Endothelial cell of umbilical vein (primary cell): ENCODE measurements at regions not wholly inside any gene's neighbourhood (a gene's known extent, or its start where the extent isn't known, plus 50 kb on each side); places are given as distances from the start of the nearest gene placed in this dataset.

Experiments used
- BruUV-seq: library from RNA; stranded (reverse); fragments of 400-500 nt; replicated peaks from 2 replicates; lab custom pipeline; 2021; lab: Mats Ljungman, UMichigan
- CTCF ChIA-PET: fragments of 300-600, 350-600 bp; sonication (Branson Sonifier 250); formaldehyde crosslinking; loops from one replicate; lab custom pipeline; 2021; ENCODE audit warnings: antibody characterized with exemption, inconsistent platforms; lab: Charles Lee
- POLR2A ChIA-PET: fragments of 300-600, 350-600 bp; sonication (Branson Sonifier 250); formaldehyde crosslinking; loops from one replicate; lab custom pipeline; 2021; ENCODE audit warnings: antibody characterized with exemption, inconsistent platforms; lab: Charles Lee
- DNase-seq: peaks from one replicate; pipeline ENCODE4 v3.0.0-alpha.2; 2011; ENCODE audit warnings: low read depth, low spot score
- FAIRE-seq: peaks from 2 replicates; lab custom pipeline; 2011; peaks lifted over from hg19 to GRCh38; lab: Jason Lieb, UNC
- H2AFZ ChIP-seq: 2 replicates; pipeline ENCODE4 v1.6.0; 2012; ENCODE audit warnings: low read depth, low read length, control low read depth, inconsistent platforms
- H3K27ac ChIP-seq: 2 replicates; pipeline ENCODE4 v1.5.1; 2011; ENCODE audit warnings: low read depth, mild to moderate bottlenecking, control low read depth, low read length, moderate library complexity; ENCODE audit not compliant: insufficient read depth
- H3K27me3 ChIP-seq, 2 experiments: 2 replicates each; pipeline versions ENCODE4 v1.6.0 to v1.6.1; 2011; ENCODE audit warnings: low read length in 2 of 2, mixed read lengths in 1 of 2; ENCODE audit not compliant: control insufficient read depth in 2 of 2, insufficient read depth in 2 of 2
- H3K36me3 ChIP-seq, 2 experiments: 2 replicates in 1 of 2; 3 replicates in 1 of 2; pipeline ENCODE4 v1.5.1; 2011; ENCODE audit warnings: low read length in 2 of 2, mild to moderate bottlenecking in 1 of 2, moderate library complexity in 1 of 2; ENCODE audit not compliant: control insufficient read depth in 2 of 2, insufficient read depth in 2 of 2; ENCODE audit errors: extremely low read depth in 1 of 2
- H3K4me1 ChIP-seq: 3 replicates; pipeline ENCODE4 v1.5.1; 2011; ENCODE audit warnings: mild to moderate bottlenecking, low read length; ENCODE audit not compliant: control insufficient read depth, insufficient read depth; ENCODE audit errors: extremely low read depth
- H3K4me2 ChIP-seq: 2 replicates; pipeline ENCODE4 v1.6.1; 2011; ENCODE audit warnings: low read length, control low read depth, mixed read lengths; ENCODE audit not compliant: insufficient read depth
- H3K4me3 ChIP-seq, 3 experiments: fragments of 200-600 bp in 1 of 3; sonication (generic), shearing (Covaris generic) in 1 of 3; replicated peaks in 1 of 3; 2 replicates each; pipeline ENCODE4 v1.5.1; 2011 to 2016; ENCODE audit warnings: control low read depth in 3 of 3, low read length in 3 of 3, mild to moderate bottlenecking in 2 of 3, inconsistent platforms in 1 of 3, low read depth in 1 of 3, moderate library complexity in 1 of 3; ENCODE audit not compliant: insufficient read depth in 1 of 3
- H3K79me2 ChIP-seq: 2 replicates; pipeline ENCODE4 v1.6.0; 2012; ENCODE audit warnings: low read length, inconsistent platforms; ENCODE audit not compliant: control insufficient read depth, insufficient read depth
- H3K9ac ChIP-seq: replicated peaks from 2 replicates; pipeline ENCODE3; 2011; ENCODE audit warnings: low read length, control low read depth; ENCODE audit not compliant: insufficient read depth; ENCODE audit errors: extremely low read depth
- H3K9me1 ChIP-seq: replicated peaks from 3 replicates; pipeline ENCODE4 v1.6.0; 2011; ENCODE audit warnings: mild to moderate bottlenecking, low read length; ENCODE audit not compliant: control insufficient read depth, insufficient read depth; ENCODE audit errors: extremely low read depth
- H3K9me3 ChIP-seq: replicated peaks from 2 replicates; pipeline ENCODE4 v1.5.1; 2012; ENCODE audit warnings: low read length, inconsistent platforms; ENCODE audit not compliant: control insufficient read depth, insufficient read depth
- H4K20me1 ChIP-seq: replicated peaks from 2 replicates; pipeline ENCODE3; 2011; ENCODE audit warnings: mild to moderate bottlenecking, low read length; ENCODE audit not compliant: control insufficient read depth, insufficient read depth; ENCODE audit errors: extremely low read depth
- CTCF ChIP-seq, 2 donors: IDR thresholded peaks; 1 replicate in 1 of 2; 2 replicates in 1 of 2; pipeline ENCODE4 v1.5.1; 2011; ENCODE audit warnings: low read length in 2 of 2, mild to moderate bottlenecking in 2 of 2, moderate library complexity in 2 of 2, control low read depth in 1 of 2, inconsistent platforms in 1 of 2, low read depth in 1 of 2; ENCODE audit not compliant: insufficient read depth in 1 of 2; ENCODE audit errors: extremely low read depth in 1 of 2
- EZH2 ChIP-seq: IDR thresholded peaks from 2 replicates; pipeline ENCODE4 v1.6.1; 2012; ENCODE audit warnings: borderline replicate concordance, low read depth, mild to moderate bottlenecking, moderate library complexity, low read length, inconsistent platforms; ENCODE audit not compliant: severe bottlenecking
- FOS ChIP-seq: IDR thresholded peaks from 2 replicates; pipeline ENCODE4 v1.6.1; 2011; ENCODE audit warnings: mild to moderate bottlenecking, low read length, moderate library complexity, borderline replicate concordance; ENCODE audit not compliant: insufficient read depth
- GATA2 ChIP-seq: IDR thresholded peaks from 2 replicates; pipeline ENCODE4 v1.7.0; 2011; ENCODE audit warnings: low read depth, mild to moderate bottlenecking, moderate library complexity, mixed read lengths, low read length; ENCODE audit not compliant: insufficient read length, insufficient read depth
- JUN ChIP-seq: IDR thresholded peaks from 2 replicates; pipeline ENCODE4 v1.6.1; 2011; ENCODE audit warnings: borderline replicate concordance, low read depth; ENCODE audit not compliant: insufficient read length, insufficient read depth
- MAX ChIP-seq: IDR thresholded peaks from 2 replicates; pipeline ENCODE4 v1.6.1; 2011; ENCODE audit not compliant: insufficient read depth, insufficient read length
- MYC ChIP-seq: IDR thresholded peaks from one replicate; pipeline ENCODE4 v1.6.1; 2011; ENCODE audit warnings: mild to moderate bottlenecking, low read depth, low read length
- POLR2A ChIP-seq: IDR thresholded peaks from 2 replicates; pipeline ENCODE4 v1.6.1; 2012; ENCODE audit warnings: low read depth, mild to moderate bottlenecking, control low read depth, low read length
- POLR2AphosphoS5 ChIP-seq: IDR thresholded peaks from 2 replicates; pipeline ENCODE4 v1.6.1; 2012; ENCODE audit warnings: low read depth, mild to moderate bottlenecking, control low read depth, low read length, moderate library complexity; ENCODE audit not compliant: insufficient read depth
- dilution Hi-C: fragments of 300-500 bp; cut with MboI; formaldehyde crosslinking; loops from one replicate; pipeline ENCODE4 v1.15.0; 2019; ENCODE audit warnings: low sequenced_read_pairs; ENCODE audit not compliant: extremely low pct_ligation_motif_present
- intact Hi-C: fragments of 100-400 bp; cut with micrococcal nuclease; formaldehyde crosslinking; loops from one replicate; pipeline ENCODE4 v1.10.0; 2022

GRCh38 chr4:178136736-178137345 is 694.6 kb upstream of the AGA start:
- intact Hi-C loops, result no loop called here
- H2AFZ ChIP-seq, result no peak overlapping the region
- dilution Hi-C loops, result no loop called here
- no peak overlapping the region for H3K27ac ChIP-seq
- H3K36me3 ChIP-seq, result no peaks in the 10 kb centered on the region
- FAIRE-seq, result no peak
- H3K9me1 ChIP-seq, result no peaks in the 10 kb centered on the region
- H3K27me3 ChIP-seq, result no peaks in the 10 kb centered on the region
- no peaks in the 10 kb centered on the region for H4K20me1 ChIP-seq
- no peaks in the 10 kb centered on the region for H3K79me2 ChIP-seq
- H3K9me3 ChIP-seq, result peaks cover 2% of the 10 kb centered on the region
- TF ChIP-seq JUN (no peak), FOS (no peak), POLR2AphosphoS5 (no peak), EZH2 (no peak), CTCF (IDR thresholded peaks at IDR 0.05; ENCODE audit: extremely low read depth in 1 of 2, insufficient read depth in 1 of 2, low read depth in 1 of 2, low read length in 2 of 2) (no peak), MAX (no peak), POLR2A (no peak), MYC (no peak), GATA2 (no peak)
- CTCF ChIA-PET, result no interaction called here
- H3K4me2 ChIP-seq, result no peak overlapping the region
- no peak overlapping the region for H3K9ac ChIP-seq
- no peak overlapping the region for H3K4me3 ChIP-seq
- H3K4me1 ChIP-seq, result no peaks in the 10 kb centered on the region
- POLR2A ChIA-PET, result no interaction called here
- DNase-seq, result no peak
- no TSS peak for BruUV-seq
